ENCODE measurements at regions not wholly inside any gene's neighbourhood (a gene's known extent, or its start where the extent isn't known, plus 50 kb on each side); places are given as distances from the start of the nearest gene placed in this dataset.

GRCh38 chr3:117404141-117404540, 694.6 kb downstream of the TUSC7 start:
- DNase-seq (ENCODE audit: low spot score) = no peak
- intact Hi-C loops (cut with DNase I) = no loop called here

GRCh38 chr3:117404730-117405129, 695.2 kb downstream of the TUSC7 start:
- no peak for DNase-seq (ENCODE audit: low spot score)
- intact Hi-C loops (cut with DNase I) = no loop called here

GRCh38 chr3:117405359-117405758, 695.8 kb downstream of the TUSC7 start:
- no peak for DNase-seq (ENCODE audit: low spot score)
- intact Hi-C loops (cut with DNase I) = no loop called here

- intact Hi-C loops (cut with DNase I) = no loop called here
- no peak for DNase-seq (ENCODE audit: low spot score)
Observed at GRCh38 chr3:117407317-117407716, 697.7 kb downstream of the TUSC7 start.

- intact Hi-C loops (cut with DNase I) = no loop called here
- DNase-seq (ENCODE audit: low spot score) = no peak
Observed at GRCh38 chr3:117408811-117409210, 699.2 kb downstream of the TUSC7 start.

- intact Hi-C loops (cut with DNase I) = no loop called here
- DNase-seq (ENCODE audit: low spot score) = no peak
Observed at GRCh38 chr3:117409256-117409655, 699.7 kb downstream of the TUSC7 start.

- no peak for DNase-seq (ENCODE audit: low spot score)
- intact Hi-C loops (cut with DNase I) = no loop called here
Observed at GRCh38 chr3:117409701-117410459, 700.3 kb downstream of the TUSC7 start.

- intact Hi-C loops (cut with DNase I) = no loop called here
- DNase-seq (ENCODE audit: low spot score) = no peak
Observed at GRCh38 chr3:117411971-117412370, 702.4 kb downstream of the TUSC7 start.

- intact Hi-C loops (cut with DNase I) = no loop called here
- DNase-seq (ENCODE audit: low spot score) = no peak
Observed at GRCh38 chr3:117417411-117417810, 707.8 kb downstream of the TUSC7 start.

GRCh38 chr3:117427081-117427480, 717.5 kb downstream of the TUSC7 start:
- intact Hi-C loops (cut with DNase I) = no loop called here
- no peak for DNase-seq (ENCODE audit: low spot score)

GRCh38 chr3:117433427-117433826, 723.8 kb downstream of the TUSC7 start:
- intact Hi-C loops (cut with DNase I) = no loop called here
- DNase-seq (ENCODE audit: low spot score) = no peak

GRCh38 chr3:117434661-117435412, 725.3 kb downstream of the TUSC7 start:
- DNase-seq (ENCODE audit: low spot score) = no peak
- intact Hi-C loops (cut with DNase I) = no loop called here

GRCh38 chr3:117435506-117435905, 725.9 kb downstream of the TUSC7 start:
- intact Hi-C loops (cut with DNase I) = no loop called here
- no peak for DNase-seq (ENCODE audit: low spot score)

- DNase-seq (ENCODE audit: low spot score) = no peak
- intact Hi-C loops (cut with DNase I) = no loop called here
Observed at GRCh38 chr3:117439812-117440211, 730.2 kb downstream of the TUSC7 start.

GRCh38 chr3:117441851-117442250, 732.3 kb downstream of the TUSC7 start:
- DNase-seq (ENCODE audit: low spot score) = no peak
- intact Hi-C loops (cut with DNase I) = no loop called here

GRCh38 chr3:117442566-117442965, 733.0 kb downstream of the TUSC7 start:
- DNase-seq (ENCODE audit: low spot score) = no peak
- intact Hi-C loops (cut with DNase I) = no loop called here

GRCh38 chr3:117443014-117443413, 733.4 kb downstream of the TUSC7 start:
- intact Hi-C loops (cut with DNase I) = no loop called here
- no peak for DNase-seq (ENCODE audit: low spot score)

GRCh38 chr3:117444175-117444574, 734.6 kb downstream of the TUSC7 start:
- intact Hi-C loops (cut with DNase I) = no loop called here
- no peak for DNase-seq (ENCODE audit: low spot score)

- intact Hi-C loops (cut with DNase I) = no loop called here
- no peak for DNase-seq (ENCODE audit: low spot score)
Observed at GRCh38 chr3:117447419-117447818, 737.8 kb downstream of the TUSC7 start.

- intact Hi-C loops (cut with DNase I) = no loop called here
- no peak for DNase-seq (ENCODE audit: low spot score)
Observed at GRCh38 chr3:117450026-117450425, 740.4 kb downstream of the TUSC7 start.

- intact Hi-C loops (cut with DNase I) = no loop called here
- DNase-seq (ENCODE audit: low spot score) = no peak
Observed at GRCh38 chr3:117454254-117454653, 744.7 kb downstream of the TUSC7 start.

Measured in cardiac septum (tissue), 1 donor.